ENCODE measurements at regions not wholly inside any gene's neighbourhood (a gene's known extent, or its start where the extent isn't known, plus 50 kb on each side); places are given as distances from the start of the nearest gene placed in this dataset.

GRCh38 chr3:104750581-104750980 lies 616.1 kb upstream of the ALCAM start:
- no TSS peak for BruUV-seq (replicated peaks)
- POLR2A ChIA-PET: no interaction called here
- 22% methylated on average over 4 of the region's 4 CpGs for WGBS (ENCODE audit: insufficient coverage, insufficient replicate concordance, low lambda C conversion rate, missing lambda C conversion rate)

More at GRCh38 chr3:104750581-104750980, 616.1 kb upstream of the ALCAM start:
- ATAC-seq (no peak), FAIRE-seq (no peak), DNase-seq (ENCODE audit: low read depth, low spot score) (no peak)
- Histone ChIP-seq H3K36me3 (ENCODE audit: control insufficient read depth in 2 of 2, insufficient read depth in 2 of 2, low read length in 1 of 2) (no peaks in the 10 kb centered on the region), H3K79me2 (ENCODE audit: control insufficient read depth, insufficient read depth, low read length) (no peaks in the 10 kb centered on the region), H3K4me3 (no peak overlapping the region), H2AFZ (ENCODE audit: control insufficient read depth, low read depth, low read length) (no peak overlapping the region), H3K27me3 (replicated peaks in 1 of 2; ENCODE audit: control insufficient read depth in 2 of 2, insufficient read depth in 2 of 2, low read length in 1 of 2) (no peaks in the 10 kb centered on the region), H4K20me1 (ENCODE audit: control insufficient read depth, insufficient read depth) (no peaks in the 10 kb centered on the region), H3K9me3 (replicated peaks; ENCODE audit: control insufficient read depth, insufficient read depth, low read length) (no peaks in the 10 kb centered on the region), H3K9ac (ENCODE audit: control insufficient read depth, insufficient read depth, low read length) (no peak overlapping the region), H3K4me1 (ENCODE audit: control insufficient read depth, insufficient read depth, low read length) (no peaks in the 10 kb centered on the region), H3K27ac (ENCODE audit: control insufficient read depth, insufficient read depth) (no peak overlapping the region), H3K4me2 (ENCODE audit: control insufficient read depth, insufficient read depth) (no peak overlapping the region)
- ChIA-PET RAD21 (ENCODE audit: unreplicated experiment) (no interaction called here), SMC1A (ENCODE audit: uncharacterized antibody, unreplicated experiment) (interaction anchor here (0.7 kb wide), 1 partner anchor 14 kb away, joined by 4 read pairs; no protein-coding TSS in a partner anchor), CTCF (no interaction called here)
- TF ChIP-seq BCLAF1 (IDR thresholded peaks at IDR 0.05): no peak
- TF ChIP-seq CTCF (IDR thresholded peaks at IDR 0.05 in 2 of 3, conservative IDR thresholded peaks at IDR 0.05 in 1 of 3; ENCODE audit: control insufficient read depth in 2 of 3, extremely low read depth in 1 of 3, insufficient read depth in 1 of 3, low read depth in 3 of 3, low read length in 3 of 3): no peak
- TF ChIP-seq IRF3 (IDR thresholded peaks at IDR 0.05): no peak
- no peak for TF ChIP-seq MAX (IDR thresholded peaks at IDR 0.05; ENCODE audit: low read depth, low read length)
- intact Hi-C loops (cut with micrococcal nuclease; ENCODE audit: unreplicated experiment) (no loop called here), in situ Hi-C loops (cut with MboI) (no loop called here)
